GM18507 (cell line): ENCODE measurements at regions not wholly inside any gene's neighbourhood (a gene's known extent, or its start where the extent isn't known, plus 50 kb on each side); places are given as distances from the start of the nearest gene placed in this dataset.

Experiments used
- DNase-seq: peaks from one replicate; pipeline ENCODE4 v3.0.0; 2011; ENCODE audit warnings: low read depth; ENCODE audit not compliant: insufficient read length; ENCODE audit errors: extremely low spot score
- FAIRE-seq: peaks from 2 replicates; lab custom pipeline; 2011; peaks lifted over from hg19 to GRCh38; lab: Jason Lieb, UNC

GRCh38 chr4:22876270-22876669, 183.5 kb downstream of the GBA3 start:
- no peak for FAIRE-seq
- no peak for DNase-seq

- FAIRE-seq, result no peak
Measured at GRCh38 chr4:22875587-22876257, 183.0 kb downstream of the GBA3 start.

GRCh38 chr4:22874334-22874912, 181.7 kb downstream of the GBA3 start:
- FAIRE-seq (no peak), DNase-seq (no peak)

More at GRCh38 chr4:22875587-22876257, 183.0 kb downstream of the GBA3 start:
- no peak for DNase-seq

GRCh38 chr4:22873899-22874298, 181.2 kb downstream of the GBA3 start:
- no peak for FAIRE-seq

GRCh38 chr4:22870847-22871449, 178.2 kb downstream of the GBA3 start:
- FAIRE-seq (no peak), DNase-seq (no peak)

More at GRCh38 chr4:22873899-22874298, 181.2 kb downstream of the GBA3 start:
- DNase-seq, result no peak

GRCh38 chr4:22869235-22869634, 176.5 kb downstream of the GBA3 start:
- DNase-seq (no peak), FAIRE-seq (no peak)
